ENCODE measurements at regions not wholly inside any gene's neighbourhood (a gene's known extent, or its start where the extent isn't known, plus 50 kb on each side); places are given as distances from the start of the nearest gene placed in this dataset.
"Not testable (repeated sequence)": the region's sequence is repeated elsewhere in the genome, so short reads cannot be mapped to it uniquely, and the experiment has no call there.

GRCh38 chr20:5481872-5482271, 128.9 kb downstream of the GPCPD1 start:
- WGBS, 5 donors, result 87 to 94% (median 91%) methylated on average over 4 of the region's 4 CpGs

GRCh38 chr20:5480824-5481600, 129.8 kb downstream of the GPCPD1 start:
- intact Hi-C loops (cut with DNase I; ENCODE audit: low total_unique reads), result no loop called here
- no peak for DNase-seq
- TF ChIP-seq POLR2AphosphoS5 (IDR thresholded peaks at IDR 0.05), result no peak
- TF ChIP-seq CTCF (IDR thresholded peaks at IDR 0.05 in 8 of 11, conservative IDR thresholded peaks at IDR 0.05 in 3 of 11), result no peak
- TF ChIP-seq POLR2A (IDR thresholded peaks at IDR 0.05), result no peak
- no peak overlapping the region for H3K4me3 ChIP-seq
- H3K9me3 ChIP-seq, result no peaks in the 10 kb centered on the region
- H3K36me3 ChIP-seq, result no peaks in the 10 kb centered on the region
- no peaks in the 10 kb centered on the region for H3K4me1 ChIP-seq
- H3K27ac ChIP-seq, result no peak overlapping the region
- WGBS, 5 donors, result 86 to 96% (median 92%) methylated on average over 6 of the region's 6 CpGs
- H3K27me3 ChIP-seq (replicated peaks in 1 of 7), result peaks cover 0 to 5% (median 0%) of the 10 kb centered on the region in 7 donors

More at GRCh38 chr20:5481872-5482271, 128.9 kb downstream of the GPCPD1 start:
- Histone ChIP-seq H3K4me3 (no peak overlapping the region), H3K36me3 (no peaks in the 10 kb centered on the region), H3K4me1 (no peaks in the 10 kb centered on the region), H3K27me3 (replicated peaks in 1 of 7) (peaks cover 0 to 5% (median 0%) of the 10 kb centered on the region in 7 donors), H3K9me3 (no peaks in the 10 kb centered on the region), H3K27ac (no peak overlapping the region)
- TF ChIP-seq CTCF (IDR thresholded peaks at IDR 0.05 in 8 of 11, conservative IDR thresholded peaks at IDR 0.05 in 3 of 11), result no peak
- TF ChIP-seq POLR2AphosphoS5 (IDR thresholded peaks at IDR 0.05), result no peak
- no peak for TF ChIP-seq POLR2A (IDR thresholded peaks at IDR 0.05)
- no peak for DNase-seq
- intact Hi-C loops (cut with DNase I; ENCODE audit: low total_unique reads), result no loop called here

- DNase-seq, result no peak
- TF ChIP-seq POLR2AphosphoS5 (IDR thresholded peaks at IDR 0.05), result no peak
- no peak for TF ChIP-seq CTCF (IDR thresholded peaks at IDR 0.05 in 8 of 11, conservative IDR thresholded peaks at IDR 0.05 in 3 of 11)
- no peak for TF ChIP-seq POLR2A (IDR thresholded peaks at IDR 0.05)
- no peak overlapping the region for H3K27ac ChIP-seq
- H3K4me3 ChIP-seq, result no peak overlapping the region
- no peaks in the 10 kb centered on the region for H3K36me3 ChIP-seq
- WGBS, 5 donors, result 73 to 88% (median 86%) methylated on average over 6 to 8 of the region's 9 CpGs
- no peaks in the 10 kb centered on the region for H3K9me3 ChIP-seq
- H3K4me1 ChIP-seq, result no peaks in the 10 kb centered on the region
- H3K27me3 ChIP-seq (replicated peaks in 1 of 7), result peaks cover 0 to 4% (median 0%) of the 10 kb centered on the region in 7 donors
- intact Hi-C loops (cut with DNase I; ENCODE audit: low total_unique reads), result no loop called here
Measured at GRCh38 chr20:5474646-5475550, 135.9 kb downstream of the GPCPD1 start.

GRCh38 chr20:5471866-5472265, 138.9 kb downstream of the GPCPD1 start:
- peaks cover 0 to 27% (median 0%) of the 10 kb centered on the region in 7 donors for H3K27me3 ChIP-seq (replicated peaks in 1 of 7)
- H3K27ac ChIP-seq; H3K4me3 ChIP-seq; H3K9me3 ChIP-seq; H3K36me3 ChIP-seq; intact Hi-C loops (cut with DNase I; ENCODE audit: low total_unique reads); H3K4me1 ChIP-seq; DNase-seq: not testable (repeated sequence)
- WGBS, 5 donors, result 72 to 85% (median 78%) methylated on average over 4 to 5 of the region's 10 CpGs

All from spleen (tissue), 11 donors.